Adrenal gland (tissue), 9 donors: ENCODE measurements at regions not wholly inside any gene's neighbourhood (a gene's known extent, or its start where the extent isn't known, plus 50 kb on each side); places are given as distances from the start of the nearest gene placed in this dataset.

ENCODE experiments used
- DNase-seq, 7 donors: peaks; one replicate each; pipeline ENCODE4 v3.0.0-alpha.2; 2019 to 2020
- H3K27ac ChIP-seq, 5 donors: fragments of 200-600 bp; sonication (generic) in 4 of 5; 1 replicate in 3 of 5; 2 replicates in 2 of 5; pipeline versions ENCODE4 v1.5.1 to v1.8.0; 2016 to 2020; ENCODE audit warnings: mild to moderate bottlenecking in 1 of 5
- H3K27me3 ChIP-seq: fragments of 200-600 bp; 2 replicates; pipeline ENCODE4 v1.8.0; 2021
- H3K36me3 ChIP-seq, 2 donors: fragments of 200-600 bp; replicated peaks in 1 of 2; 1 replicate in 1 of 2; 2 replicates in 1 of 2; pipeline versions ENCODE4 v1.5.1 to v1.8.0; 2018 to 2022
- H3K4me1 ChIP-seq, 2 donors: fragments of 200-600 bp; replicated peaks in 1 of 2; 1 replicate in 1 of 2; 2 replicates in 1 of 2; pipeline versions ENCODE4 v1.5.1 to v1.8.0; 2018 to 2021
- H3K4me3 ChIP-seq, 4 donors: fragments of 200-600 bp; sonication (generic) in 3 of 4; one replicate each; pipeline ENCODE4 v1.5.1; 2016 to 2018
- H3K9me3 ChIP-seq, 3 donors: fragments of 200-600 bp; sonication (generic) in 1 of 3; replicated peaks in 1 of 3; 1 replicate in 2 of 3; 2 replicates in 1 of 3; pipeline versions ENCODE4 v1.5.1 to v1.8.0; 2016 to 2021
- POLR2A ChIP-seq, 2 donors: fragments of 450-650 bp; IDR thresholded peaks; one replicate each; pipeline ENCODE4 v1.6.1; 2017; ENCODE audit warnings: antibody characterized with exemption in 2 of 2, mild to moderate bottlenecking in 2 of 2, moderate library complexity in 1 of 2
- WGBS, 4 donors: extraction: QIAGEN DNeasy Blood & Tissue Kit in 2 of 4; methylation state at CpG; one replicate each; pipeline versions ENCODE4 v1.1.5 to v1.1.7; 2013 to 2017; 5-methylcytosine and 5-hydroxymethylcytosine counted together
- intact Hi-C, 2 donors: fragments of 100-400 bp; cut with DNase I; formaldehyde crosslinking; loops; one replicate each; pipeline versions ENCODE4 v1.14.1 to v1.15.0; 2022 to 2023
- TF ChIP-seq, protein P1 (sequence below), 6 experiments: fragments of 450-650 bp in 4 of 6; fragments of 200-600 bp in 2 of 6; sonication (generic) in 1 of 6; IDR thresholded peaks; 1 replicate in 5 of 6; 2 replicates in 1 of 6; pipeline versions ENCODE4 v1.5.1 to v1.8.0; 2016 to 2021; ENCODE audit warnings: antibody characterized with exemption in 6 of 6, mild to moderate bottlenecking in 2 of 6, moderate library complexity in 1 of 6
- donor health status: healthy with polysubstance abuse.
- donor health status: Bipolar disorder and iron deficiency.
- donor health status: DM: yes; HTN: yes; CAD: no.
- donor health status: DM: no; HTN: no; CAD: no.
- donor health status: DM: no; HTN: no; CAD: no.

DNA sequence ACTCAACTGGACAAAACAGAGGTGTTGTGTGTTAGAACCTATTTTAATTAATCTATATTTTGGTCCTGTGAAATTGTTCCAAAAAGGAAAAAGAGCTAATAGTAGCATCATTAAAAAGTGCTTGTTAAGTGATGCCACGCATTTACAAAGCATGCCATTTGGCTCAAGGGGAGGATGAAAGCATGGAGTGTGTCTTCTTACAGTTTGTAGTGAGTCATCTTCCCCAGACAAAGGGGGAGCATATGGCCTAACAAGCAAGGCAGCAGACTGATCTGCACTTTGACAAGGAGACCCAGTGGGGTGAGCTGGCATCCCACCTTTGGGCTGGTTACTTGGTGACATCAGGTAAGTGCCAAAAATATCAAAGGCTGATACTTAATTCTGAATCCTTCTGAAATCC, 297.0 kb downstream of the FGF9 start:
- no peaks in the 10 kb centered on the region for H3K36me3 ChIP-seq
- WGBS, 4 donors = 76 to 85% (median 79%) methylated on average over 1 of the region's 1 CpG
- intact Hi-C loops = no loop called here
- H3K9me3 ChIP-seq = no peaks in the 10 kb centered on the region
- H3K27me3 ChIP-seq = no peaks in the 10 kb centered on the region
- TF ChIP-seq POLR2A (IDR thresholded peaks at IDR 0.05) = no peak
- TF ChIP-seq, protein P1, sequence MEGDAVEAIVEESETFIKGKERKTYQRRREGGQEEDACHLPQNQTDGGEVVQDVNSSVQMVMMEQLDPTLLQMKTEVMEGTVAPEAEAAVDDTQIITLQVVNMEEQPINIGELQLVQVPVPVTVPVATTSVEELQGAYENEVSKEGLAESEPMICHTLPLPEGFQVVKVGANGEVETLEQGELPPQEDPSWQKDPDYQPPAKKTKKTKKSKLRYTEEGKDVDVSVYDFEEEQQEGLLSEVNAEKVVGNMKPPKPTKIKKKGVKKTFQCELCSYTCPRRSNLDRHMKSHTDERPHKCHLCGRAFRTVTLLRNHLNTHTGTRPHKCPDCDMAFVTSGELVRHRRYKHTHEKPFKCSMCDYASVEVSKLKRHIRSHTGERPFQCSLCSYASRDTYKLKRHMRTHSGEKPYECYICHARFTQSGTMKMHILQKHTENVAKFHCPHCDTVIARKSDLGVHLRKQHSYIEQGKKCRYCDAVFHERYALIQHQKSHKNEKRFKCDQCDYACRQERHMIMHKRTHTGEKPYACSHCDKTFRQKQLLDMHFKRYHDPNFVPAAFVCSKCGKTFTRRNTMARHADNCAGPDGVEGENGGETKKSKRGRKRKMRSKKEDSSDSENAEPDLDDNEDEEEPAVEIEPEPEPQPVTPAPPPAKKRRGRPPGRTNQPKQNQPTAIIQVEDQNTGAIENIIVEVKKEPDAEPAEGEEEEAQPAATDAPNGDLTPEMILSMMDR (IDR thresholded peaks at IDR 0.05) = no peak
- no peak overlapping the region for H3K4me3 ChIP-seq
- H3K27ac ChIP-seq = no peak overlapping the region
- no peak for DNase-seq
- H3K4me1 ChIP-seq = no peaks in the 10 kb centered on the region

GRCh38 chr13:21970172-21970571, 299.3 kb downstream of the FGF9 start:
- intact Hi-C loops = no loop called here
- no peaks in the 10 kb centered on the region for H3K36me3 ChIP-seq
- 72 to 95% (median 85%) methylated on average over 6 to 7 of the region's 7 CpGs for WGBS, 4 donors
- no peaks in the 10 kb centered on the region for H3K9me3 ChIP-seq
- TF ChIP-seq POLR2A (IDR thresholded peaks at IDR 0.05) = no peak
- TF ChIP-seq, protein P1 (IDR thresholded peaks at IDR 0.05) = no peak
- no peak for DNase-seq
- no peak overlapping the region for H3K27ac ChIP-seq
- H3K4me1 ChIP-seq = no peaks in the 10 kb centered on the region
- H3K27me3 ChIP-seq = no peaks in the 10 kb centered on the region
- H3K4me3 ChIP-seq = no peak overlapping the region

DNA sequence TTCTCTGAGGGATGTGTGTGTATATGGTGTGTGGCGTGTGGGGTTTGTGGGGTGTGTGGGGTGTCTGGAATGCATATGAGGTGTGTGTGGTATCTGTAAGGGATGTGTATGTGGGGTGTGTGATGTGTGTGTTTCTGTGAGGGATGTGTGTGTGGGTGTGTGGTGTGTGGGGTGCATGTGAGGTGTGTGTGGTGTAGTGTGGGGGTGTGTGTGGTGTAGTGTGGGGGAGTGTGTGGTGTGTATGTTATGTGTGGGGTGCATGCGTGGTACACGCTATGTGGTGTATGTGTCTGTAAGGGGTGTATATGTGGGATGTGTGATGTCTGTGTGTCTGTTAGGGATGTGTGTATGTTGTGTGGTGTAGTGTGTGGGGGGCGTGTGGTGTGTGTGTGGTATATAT, 300.0 kb downstream of the FGF9 start:
- Histone ChIP-seq H3K27ac (no peak overlapping the region), H3K4me3 (no peak overlapping the region), H3K9me3 (no peaks in the 10 kb centered on the region), H3K36me3 (no peaks in the 10 kb centered on the region), H3K4me1 (no peaks in the 10 kb centered on the region), H3K27me3 (no peaks in the 10 kb centered on the region)
- intact Hi-C loops = no loop called here
- no peak for TF ChIP-seq POLR2A (IDR thresholded peaks at IDR 0.05)
- TF ChIP-seq, protein P1 (IDR thresholded peaks at IDR 0.05) = no peak
- 85 to 96% (median 89%) methylated on average over 4 of the region's 4 CpGs for WGBS, 4 donors
- DNase-seq = no peak

GRCh38 chr13:21971662-21972621, 301.1 kb downstream of the FGF9 start:
- no peak for DNase-seq
- no peak overlapping the region for H3K4me3 ChIP-seq
- no peaks in the 10 kb centered on the region for H3K9me3 ChIP-seq
- no peak overlapping the region for H3K27ac ChIP-seq
- no peak for TF ChIP-seq POLR2A (IDR thresholded peaks at IDR 0.05)
- TF ChIP-seq, protein P1 (IDR thresholded peaks at IDR 0.05) = no peak
- H3K36me3 ChIP-seq = no peaks in the 10 kb centered on the region
- no peaks in the 10 kb centered on the region for H3K27me3 ChIP-seq
- 67 to 83% (median 74%) methylated on average over 7 of the region's 7 CpGs for WGBS, 4 donors
- intact Hi-C loops = no loop called here
- H3K4me1 ChIP-seq = no peaks in the 10 kb centered on the region
